IPS-15b (cell line): ENCODE measurements at regions not wholly inside any gene's neighbourhood (a gene's known extent, or its start where the extent isn't known, plus 50 kb on each side); places are given as distances from the start of the nearest gene placed in this dataset.

Experiments
- H3K27me3 ChIP-seq: one replicate; pipeline ENCODE4 v1.6.1; 2013; ENCODE audit warnings: low read length; ENCODE audit not compliant: control insufficient read depth, insufficient read depth
- H3K36me3 ChIP-seq: one replicate; pipeline ENCODE4 v1.6.1; 2013; ENCODE audit warnings: low read length; ENCODE audit not compliant: control insufficient read depth, insufficient read depth
- H3K4me1 ChIP-seq: one replicate; pipeline ENCODE4 v1.6.1; 2013; ENCODE audit warnings: mild to moderate bottlenecking, low read length; ENCODE audit not compliant: control insufficient read depth, insufficient read depth
- H3K4me3 ChIP-seq: one replicate; pipeline ENCODE4 v1.5.1; 2013; ENCODE audit warnings: low read depth, low read length
- H3K9ac ChIP-seq: one replicate; pipeline ENCODE4 v1.6.1; 2013; ENCODE audit warnings: low read depth, mild to moderate bottlenecking, low read length
- H3K9me3 ChIP-seq: one replicate; pipeline ENCODE4 v1.6.1; 2013; ENCODE audit warnings: mild to moderate bottlenecking, low read length; ENCODE audit not compliant: control insufficient read depth, insufficient read depth

DNA sequence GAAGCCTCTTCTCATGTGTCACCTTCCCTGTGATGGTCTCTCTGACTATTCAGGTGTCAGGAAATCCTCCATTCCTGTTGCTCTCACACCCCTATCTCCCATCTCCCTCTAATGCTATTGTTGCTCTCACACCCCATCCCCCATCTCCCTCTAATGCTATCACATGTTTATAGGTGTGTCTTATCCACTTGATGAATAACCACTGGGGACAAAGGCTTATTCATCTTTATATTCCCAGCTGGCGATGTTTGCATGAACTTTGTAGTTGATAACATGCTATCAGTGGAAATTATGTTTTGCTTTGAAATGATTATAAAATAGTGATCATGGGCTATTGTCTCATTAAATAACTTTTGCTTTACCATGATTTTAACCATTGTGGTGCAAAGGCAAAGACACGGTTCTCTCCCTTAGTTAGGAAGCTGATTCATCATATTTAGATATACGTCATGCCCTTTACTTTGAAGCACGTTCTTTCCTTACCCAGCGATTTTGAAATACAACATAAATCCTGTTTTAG, 220.5 kb downstream of the PMAIP1 start:
- H3K9ac ChIP-seq, result no peak overlapping the region
- no peak overlapping the region for H3K4me3 ChIP-seq
- no peaks in the 10 kb centered on the region for H3K36me3 ChIP-seq
- no peaks in the 10 kb centered on the region for H3K9me3 ChIP-seq
- H3K27me3 ChIP-seq, result no peaks in the 10 kb centered on the region
- no peaks in the 10 kb centered on the region for H3K4me1 ChIP-seq

DNA sequence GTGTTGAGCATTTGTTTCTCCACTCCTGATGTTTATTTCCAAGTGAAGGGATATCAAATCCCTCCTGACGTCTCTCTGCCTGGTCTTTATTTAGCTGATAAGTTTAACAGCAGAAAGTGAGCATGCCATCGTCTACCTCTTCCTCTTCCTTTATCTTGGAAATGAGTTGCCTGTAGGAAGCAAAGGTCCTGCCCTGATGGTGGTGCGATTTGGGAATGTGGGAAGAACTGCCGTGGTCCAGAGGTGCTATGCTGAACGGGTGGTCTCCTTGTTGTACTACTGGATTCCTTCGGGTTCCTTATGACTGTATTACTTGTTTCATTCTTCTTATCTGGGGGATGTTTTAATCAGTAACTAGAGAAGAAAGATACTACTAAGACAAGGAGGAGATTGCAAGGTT, 217.5 kb downstream of the PMAIP1 start:
- Histone ChIP-seq H3K4me3 (no peak overlapping the region), H3K9me3 (no peaks in the 10 kb centered on the region), H3K4me1 (no peaks in the 10 kb centered on the region), H3K9ac (no peak overlapping the region), H3K36me3 (no peaks in the 10 kb centered on the region), H3K27me3 (no peaks in the 10 kb centered on the region)

DNA sequence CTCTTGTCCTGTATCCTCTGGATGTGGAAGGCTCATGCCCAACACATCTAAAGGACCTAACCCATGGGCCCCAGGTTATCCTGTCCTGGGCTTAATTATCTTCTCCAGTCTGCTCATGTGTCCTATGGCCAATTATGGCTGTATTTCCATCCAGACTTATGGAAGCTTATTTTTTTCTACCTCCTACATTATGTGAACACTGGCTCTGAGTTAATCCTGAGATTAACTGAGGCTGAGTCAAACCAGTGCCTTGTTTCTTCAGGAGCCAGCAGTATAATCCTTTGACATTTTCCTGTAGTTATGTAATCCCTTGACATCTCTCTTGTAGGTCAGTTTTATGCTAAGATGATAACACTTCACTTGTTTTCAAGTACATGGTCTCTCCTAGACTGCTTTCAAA, 213.6 kb downstream of the PMAIP1 start:
- H3K27me3 ChIP-seq, result no peaks in the 10 kb centered on the region
- H3K36me3 ChIP-seq, result no peaks in the 10 kb centered on the region
- H3K4me3 ChIP-seq, result no peak overlapping the region
- no peaks in the 10 kb centered on the region for H3K9me3 ChIP-seq
- H3K9ac ChIP-seq, result no peak overlapping the region
- no peaks in the 10 kb centered on the region for H3K4me1 ChIP-seq

DNA sequence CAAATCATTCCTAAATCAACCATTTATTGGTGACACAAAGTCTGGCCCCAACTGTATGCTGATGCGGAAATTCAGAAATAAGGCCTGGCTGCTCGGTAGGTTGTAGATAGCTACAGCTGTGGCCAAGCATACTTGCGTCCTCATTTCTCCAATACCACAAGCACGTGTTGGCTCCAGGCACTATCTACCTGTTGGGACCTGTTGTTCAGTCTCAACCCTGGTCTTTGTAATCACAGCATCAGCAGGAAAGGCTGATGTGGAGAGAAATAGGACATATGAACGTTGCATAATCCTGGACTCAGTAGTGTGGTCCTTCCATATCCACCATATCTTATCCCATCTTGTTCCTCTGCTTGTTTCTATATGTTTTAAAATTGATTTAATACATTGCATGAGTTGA, 212.6 kb downstream of the PMAIP1 start:
- H3K4me3 ChIP-seq, result no peak overlapping the region
- no peaks in the 10 kb centered on the region for H3K9me3 ChIP-seq
- no peak overlapping the region for H3K9ac ChIP-seq
- no peaks in the 10 kb centered on the region for H3K4me1 ChIP-seq
- H3K27me3 ChIP-seq, result no peaks in the 10 kb centered on the region
- no peaks in the 10 kb centered on the region for H3K36me3 ChIP-seq

DNA sequence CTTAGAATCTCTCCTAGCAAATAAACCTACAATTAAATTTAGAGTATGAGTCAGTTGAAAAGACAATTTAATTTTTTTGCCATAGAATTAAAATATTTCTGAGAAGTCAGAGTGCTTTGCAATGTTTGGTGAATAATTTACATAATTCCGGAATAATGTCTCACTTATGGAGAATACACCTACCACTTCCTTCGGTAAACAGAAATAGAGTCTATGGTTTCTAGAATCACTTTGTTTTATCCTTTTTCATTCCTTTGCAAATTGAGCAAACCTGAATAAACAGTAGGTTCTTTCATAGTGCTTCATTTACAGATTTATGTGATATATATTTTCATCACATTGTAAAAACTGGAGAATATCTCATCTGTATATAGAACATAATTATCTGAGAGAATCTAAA, 211.7 kb downstream of the PMAIP1 start:
- H3K27me3 ChIP-seq, result no peaks in the 10 kb centered on the region
- no peaks in the 10 kb centered on the region for H3K36me3 ChIP-seq
- H3K4me1 ChIP-seq, result no peaks in the 10 kb centered on the region
- no peaks in the 10 kb centered on the region for H3K9me3 ChIP-seq
- H3K9ac ChIP-seq, result no peak overlapping the region
- no peak overlapping the region for H3K4me3 ChIP-seq

DNA sequence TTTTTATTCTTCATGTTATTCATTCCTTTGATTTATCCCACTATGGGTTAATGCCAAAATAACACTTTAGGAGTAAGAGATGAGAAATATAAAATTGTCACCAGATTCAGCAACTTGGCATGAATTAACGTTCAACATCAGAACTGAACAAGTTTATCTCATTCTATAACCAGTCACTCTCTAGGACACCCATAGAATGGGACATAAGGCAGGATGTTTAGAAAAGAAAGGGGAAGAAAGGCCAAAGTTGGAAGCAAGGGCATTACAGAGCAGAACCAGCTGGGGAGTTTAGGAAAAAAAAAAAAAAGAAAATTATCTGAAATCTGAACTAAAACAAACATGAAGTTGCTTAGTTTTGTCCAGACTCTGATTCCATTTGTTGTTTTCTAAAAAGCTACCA, 211.0 kb downstream of the PMAIP1 start:
- Histone ChIP-seq H3K4me3 (no peak overlapping the region), H3K4me1 (no peaks in the 10 kb centered on the region), H3K36me3 (no peaks in the 10 kb centered on the region), H3K27me3 (no peaks in the 10 kb centered on the region), H3K9ac (no peak overlapping the region), H3K9me3 (no peaks in the 10 kb centered on the region)

DNA sequence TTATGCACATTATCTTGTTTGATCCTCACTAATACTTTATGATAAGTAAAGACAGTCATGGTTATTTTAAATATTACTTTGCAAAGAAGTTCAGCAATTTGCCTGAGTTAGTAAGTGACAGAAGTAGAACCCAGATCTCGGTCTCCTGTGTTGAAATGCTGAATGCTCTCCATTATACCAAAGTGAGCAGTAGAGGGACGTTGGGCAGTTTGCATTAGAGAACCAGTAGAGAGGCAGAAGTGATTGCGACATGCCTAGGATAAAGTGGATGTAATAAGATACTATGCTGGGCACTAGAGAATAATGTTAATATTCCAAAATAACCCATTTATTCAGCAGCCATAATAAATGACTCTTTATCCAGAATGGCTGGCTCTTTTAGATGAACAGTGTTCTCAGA, 201.0 kb downstream of the PMAIP1 start:
- H3K27me3 ChIP-seq, result no peaks in the 10 kb centered on the region
- H3K36me3 ChIP-seq, result no peaks in the 10 kb centered on the region
- no peaks in the 10 kb centered on the region for H3K9me3 ChIP-seq

DNA sequence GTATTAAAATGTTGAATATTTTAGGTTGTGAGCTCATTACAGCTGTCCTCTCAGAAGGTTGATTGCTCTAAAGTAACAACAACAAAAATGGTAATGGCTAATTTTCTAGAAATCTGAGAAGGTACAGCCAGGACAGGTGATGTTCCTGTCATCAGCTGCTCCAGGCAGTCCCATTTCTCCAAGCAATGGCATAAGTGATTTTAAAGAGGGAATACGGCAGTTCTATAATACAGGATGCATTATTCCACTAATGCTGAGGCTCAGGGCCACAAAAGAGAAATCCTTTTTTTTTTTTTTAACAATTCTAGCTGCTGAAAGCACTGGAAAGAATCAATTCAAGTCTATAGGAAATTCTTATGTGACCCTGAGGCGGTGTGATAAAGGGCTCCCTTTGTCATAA, 199.9 kb downstream of the PMAIP1 start:
- no peaks in the 10 kb centered on the region for H3K9me3 ChIP-seq
- H3K4me1 ChIP-seq, result no peaks in the 10 kb centered on the region
- no peaks in the 10 kb centered on the region for H3K36me3 ChIP-seq
- no peaks in the 10 kb centered on the region for H3K27me3 ChIP-seq
- no peak overlapping the region for H3K9ac ChIP-seq
- no peak overlapping the region for H3K4me3 ChIP-seq

More for the DNA sequence above, 201.0 kb downstream of the PMAIP1 start:
- Histone ChIP-seq H3K4me3 (no peak overlapping the region), H3K9ac (no peak overlapping the region), H3K4me1 (no peaks in the 10 kb centered on the region)

DNA sequence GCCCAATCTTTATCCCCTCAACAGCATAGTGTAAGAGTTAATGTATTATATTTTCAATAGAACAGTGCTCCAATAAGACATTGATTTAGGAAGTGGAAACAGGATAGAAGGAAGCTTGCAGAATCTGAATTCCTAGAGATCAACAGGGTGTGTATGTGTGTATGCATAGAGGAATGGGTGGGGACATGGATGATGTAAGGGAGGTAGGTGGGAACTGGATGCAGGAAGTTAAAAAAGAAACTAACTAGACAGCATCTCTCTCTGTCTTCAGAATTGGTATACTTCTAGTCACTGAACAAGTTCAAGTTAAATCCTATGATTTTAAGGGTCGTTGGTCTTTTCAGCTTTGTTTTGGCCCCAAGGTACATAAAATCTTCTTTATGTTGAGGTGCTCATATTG, 196.6 kb downstream of the PMAIP1 start:
- Histone ChIP-seq H3K36me3 (no peaks in the 10 kb centered on the region), H3K27me3 (no peaks in the 10 kb centered on the region), H3K9me3 (no peaks in the 10 kb centered on the region), H3K9ac (no peak overlapping the region), H3K4me1 (no peaks in the 10 kb centered on the region), H3K4me3 (no peak overlapping the region)

DNA sequence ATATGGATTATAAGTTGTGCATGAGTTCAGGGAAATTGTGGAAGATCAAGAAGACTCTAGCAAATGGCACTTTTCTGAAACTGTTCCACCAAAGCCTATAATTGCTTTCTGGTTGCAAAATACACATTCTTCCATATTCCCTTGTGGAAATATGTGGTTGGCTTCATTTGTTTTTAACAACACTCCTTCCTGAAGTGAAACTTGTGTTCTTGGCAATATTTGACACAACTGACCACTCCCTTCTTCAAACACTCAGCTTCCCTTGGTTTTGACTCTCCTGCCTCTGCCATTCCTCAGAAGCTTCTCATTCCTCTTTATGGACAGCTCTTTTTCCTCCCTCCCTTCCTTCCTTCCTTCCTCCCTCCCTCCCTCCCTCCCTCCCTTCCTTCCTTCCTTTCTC, 192.3 kb downstream of the PMAIP1 start:
- Histone ChIP-seq H3K9me3 (no peaks in the 10 kb centered on the region), H3K4me1 (no peaks in the 10 kb centered on the region), H3K36me3 (no peaks in the 10 kb centered on the region), H3K27me3 (no peaks in the 10 kb centered on the region), H3K4me3 (no peak overlapping the region), H3K9ac (no peak overlapping the region)

DNA sequence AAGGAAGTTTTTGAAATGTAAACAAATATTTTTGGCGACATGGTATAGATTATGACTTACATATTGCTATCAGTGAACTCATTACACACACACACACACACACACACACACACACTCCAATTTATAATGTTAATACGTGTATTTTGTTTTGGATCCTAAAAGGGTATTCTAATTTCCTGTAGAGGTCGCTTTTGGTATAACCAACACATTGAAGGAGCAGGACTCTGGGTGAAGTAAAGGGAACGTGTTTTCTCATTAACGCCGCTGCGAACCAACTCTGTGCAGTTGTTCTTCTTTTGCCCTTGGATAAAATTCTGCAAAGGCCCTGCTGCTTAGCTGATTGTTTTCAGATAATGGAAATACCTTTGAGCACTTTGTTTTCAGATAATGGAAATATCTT, 190.4 kb downstream of the PMAIP1 start:
- no peaks in the 10 kb centered on the region for H3K27me3 ChIP-seq
- H3K4me3 ChIP-seq, result no peak overlapping the region
- H3K9me3 ChIP-seq, result no peaks in the 10 kb centered on the region
- no peaks in the 10 kb centered on the region for H3K36me3 ChIP-seq
- no peaks in the 10 kb centered on the region for H3K4me1 ChIP-seq
- no peak overlapping the region for H3K9ac ChIP-seq

DNA sequence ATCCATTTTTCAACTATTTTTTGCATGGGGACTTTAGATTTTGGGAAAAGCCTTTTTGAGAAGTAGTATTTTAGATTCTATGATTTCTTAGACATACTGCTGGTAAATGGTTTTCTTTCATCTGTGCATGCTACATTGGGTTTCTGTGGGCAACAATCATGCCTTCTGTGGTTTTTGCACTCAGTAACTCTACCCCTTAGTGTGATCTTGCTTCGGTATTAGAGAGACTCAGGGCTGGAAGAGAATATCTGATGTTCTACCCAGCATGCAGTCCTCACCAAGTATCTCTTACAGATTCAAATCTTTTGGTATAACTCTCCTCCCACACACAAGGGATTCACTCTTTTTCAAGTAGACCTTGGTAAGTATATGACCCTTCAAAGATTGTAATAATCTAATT, 183.0 kb downstream of the PMAIP1 start:
- no peaks in the 10 kb centered on the region for H3K27me3 ChIP-seq
- no peak overlapping the region for H3K4me3 ChIP-seq
- no peaks in the 10 kb centered on the region for H3K4me1 ChIP-seq
- no peak overlapping the region for H3K9ac ChIP-seq
- no peaks in the 10 kb centered on the region for H3K36me3 ChIP-seq
- H3K9me3 ChIP-seq, result no peaks in the 10 kb centered on the region

DNA sequence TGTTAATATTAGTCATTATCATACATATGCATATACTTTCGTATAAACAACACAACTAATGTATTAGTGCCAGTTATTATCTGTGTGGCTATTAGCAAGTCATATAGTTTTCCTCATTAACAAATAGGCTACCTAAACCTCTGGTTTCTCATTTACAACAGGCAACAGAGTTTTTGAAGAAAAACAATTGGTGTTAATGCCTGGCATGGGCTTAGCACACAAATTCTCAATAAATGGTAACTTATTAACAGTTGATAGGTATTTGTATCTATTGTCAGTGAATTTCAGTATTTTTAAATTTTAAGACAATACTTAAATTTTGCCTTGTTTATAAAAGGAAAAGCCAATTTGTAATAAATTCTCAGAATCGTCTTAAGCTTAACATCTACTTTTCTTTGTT, 182.5 kb downstream of the PMAIP1 start:
- no peak overlapping the region for H3K4me3 ChIP-seq
- H3K27me3 ChIP-seq, result no peaks in the 10 kb centered on the region
- no peaks in the 10 kb centered on the region for H3K4me1 ChIP-seq
- H3K9me3 ChIP-seq, result no peaks in the 10 kb centered on the region
- H3K36me3 ChIP-seq, result no peaks in the 10 kb centered on the region
- H3K9ac ChIP-seq, result no peak overlapping the region
